Activated CD4-positive, CD25-positive, alpha-beta regulatory T cell (primary cell): ENCODE measurements at regions not wholly inside any gene's neighbourhood (a gene's known extent, or its start where the extent isn't known, plus 50 kb on each side); places are given as distances from the start of the nearest gene placed in this dataset.

Experiments used
- DNase-seq, 4 experiments: peaks; one replicate each; lab custom pipeline; 2025; lab: John Stamatoyannopoulos, UW

DNA sequence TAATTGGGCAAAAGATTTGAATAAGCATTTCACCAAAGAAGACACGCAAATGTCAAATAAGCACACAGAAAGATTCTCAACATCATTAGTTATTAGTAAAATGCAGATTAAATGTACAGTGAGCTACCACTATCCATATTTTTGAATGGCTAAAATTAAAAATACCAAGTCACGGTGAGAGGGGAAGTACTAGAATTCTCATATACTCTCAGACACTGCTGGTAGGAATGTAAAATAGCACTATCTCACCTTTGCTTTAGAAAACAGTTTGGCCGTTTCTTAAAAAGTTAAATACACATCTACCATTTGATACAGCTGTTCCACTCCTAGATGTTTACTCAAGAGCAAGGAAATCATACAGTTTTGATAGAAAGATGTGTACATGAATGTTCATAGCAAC, 115.8 kb upstream of the CELF2 start:
- DNase-seq: no peak

DNA sequence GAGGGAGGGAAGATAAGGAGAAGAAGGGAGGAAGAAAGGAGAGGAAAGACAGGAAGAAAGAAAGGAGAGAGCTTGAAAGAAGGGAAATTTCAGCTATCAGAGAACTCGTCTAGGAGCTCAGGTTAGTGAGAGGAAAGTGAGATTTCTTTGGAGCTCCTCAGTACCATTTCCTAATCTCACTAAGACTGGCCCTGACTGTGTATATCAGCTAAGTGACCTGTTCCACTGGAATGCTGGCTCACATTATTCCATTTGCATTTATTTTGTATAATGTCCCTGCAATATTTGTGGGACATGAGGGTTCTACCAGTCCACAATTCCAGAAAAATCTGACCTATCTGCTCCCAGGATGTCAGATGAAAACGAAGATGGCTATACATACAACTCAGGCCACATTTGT, 114.7 kb upstream of the CELF2 start:
- DNase-seq: no peak

DNA sequence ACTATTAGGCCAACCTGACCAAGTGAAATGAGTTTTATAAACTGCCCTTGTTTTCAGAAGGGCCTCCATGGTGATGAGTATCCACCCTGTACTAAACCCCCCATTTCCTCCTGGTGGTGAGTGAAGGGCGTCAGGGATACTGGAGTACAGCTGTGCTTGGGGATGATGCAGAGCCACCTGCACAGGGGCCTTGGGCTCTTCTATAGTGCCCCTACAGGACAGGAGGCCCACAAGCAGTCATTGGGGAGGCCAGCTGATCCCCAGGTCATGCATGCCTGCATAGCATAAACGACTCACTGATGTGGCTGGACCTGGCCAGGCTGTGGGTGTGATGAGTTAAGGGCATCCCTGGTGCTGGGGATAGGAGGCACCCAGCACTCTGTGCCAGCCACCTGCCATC, 114.1 kb upstream of the CELF2 start:
- DNase-seq: no peak

GRCh38 chr10:10910634-10911033, 107.0 kb upstream of the CELF2 start:
- no peak for DNase-seq

- DNase-seq: no peak
Measured at GRCh38 chr10:10911035-10911434, 106.6 kb upstream of the CELF2 start.

- no peak for DNase-seq
Measured at GRCh38 chr10:10911471-10911921, 106.2 kb upstream of the CELF2 start.

- DNase-seq: no peak
Measured at GRCh38 chr10:10914144-10914543, 103.5 kb upstream of the CELF2 start.

DNA sequence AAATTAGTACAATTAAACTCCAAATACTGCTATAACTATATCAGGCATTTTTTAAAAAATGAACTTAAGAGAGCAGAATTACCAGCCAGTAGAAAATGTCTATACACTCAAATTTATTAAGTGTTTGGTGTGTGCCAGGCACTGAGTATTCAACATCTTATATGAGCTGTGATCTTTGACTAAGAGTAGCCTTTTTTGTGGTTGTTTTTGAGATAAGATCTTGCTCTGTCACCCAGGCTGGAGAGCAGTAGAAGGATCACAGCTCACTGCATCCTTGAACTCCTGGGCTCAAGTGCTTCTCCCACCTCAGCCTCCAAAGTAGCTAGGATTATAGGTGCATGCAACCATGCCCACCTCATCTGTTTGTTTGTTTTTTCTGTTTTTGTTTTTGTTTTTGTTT, 102.5 kb upstream of the CELF2 start:
- no peak for DNase-seq

DNA sequence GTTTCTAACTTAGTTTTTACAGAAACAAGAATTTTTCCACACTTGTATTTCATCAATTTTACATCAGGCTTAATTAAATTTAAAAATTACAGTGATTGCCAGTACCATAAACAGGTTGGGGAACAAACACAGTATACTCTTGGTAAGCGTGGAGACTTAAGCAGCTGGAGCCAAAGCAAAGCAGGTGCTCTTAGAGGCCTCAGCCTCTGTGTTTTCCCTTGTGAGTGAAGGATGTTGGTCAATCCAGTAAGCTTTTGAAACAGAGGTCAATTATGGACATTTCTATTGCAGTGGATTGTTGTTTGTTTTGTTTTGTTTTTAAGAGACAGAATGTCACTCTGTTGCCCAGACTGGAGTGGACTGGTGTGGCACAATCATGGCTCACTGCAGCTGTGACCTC, 100.6 kb upstream of the CELF2 start:
- no peak for DNase-seq

- DNase-seq: no peak
Measured at GRCh38 chr10:10919976-10920375, 97.7 kb upstream of the CELF2 start.

DNA sequence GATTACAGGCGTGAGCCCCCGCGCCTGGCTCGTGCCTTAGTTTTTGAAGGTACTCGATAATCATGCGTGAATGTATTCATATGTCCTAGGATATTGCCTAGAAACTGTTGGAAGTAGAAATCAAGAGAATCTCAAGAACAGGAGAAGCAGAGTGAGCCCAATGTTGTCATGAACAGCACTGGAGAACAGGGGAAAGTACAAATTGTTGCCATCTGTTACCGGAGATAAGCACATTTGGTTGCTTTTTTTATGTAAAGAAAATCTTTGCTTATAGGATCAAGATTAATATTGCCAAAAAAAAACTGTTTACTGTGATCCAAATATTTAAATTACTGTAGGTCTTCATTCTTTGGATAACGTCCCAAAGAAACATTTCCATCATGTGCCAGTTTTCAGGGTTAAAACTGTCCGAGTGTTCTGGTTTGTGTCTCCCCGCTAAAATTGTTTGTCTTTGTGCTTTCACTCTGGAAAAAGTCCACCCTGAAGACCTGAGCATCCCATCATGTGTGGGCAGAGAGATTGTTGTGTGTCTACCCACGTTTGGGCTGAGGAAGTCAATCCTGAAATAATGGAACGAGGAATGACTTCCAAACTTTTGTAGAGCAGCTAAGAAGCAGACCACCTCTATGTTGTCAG, 95.7 kb upstream of the CELF2 start:
- DNase-seq: no peak

DNA sequence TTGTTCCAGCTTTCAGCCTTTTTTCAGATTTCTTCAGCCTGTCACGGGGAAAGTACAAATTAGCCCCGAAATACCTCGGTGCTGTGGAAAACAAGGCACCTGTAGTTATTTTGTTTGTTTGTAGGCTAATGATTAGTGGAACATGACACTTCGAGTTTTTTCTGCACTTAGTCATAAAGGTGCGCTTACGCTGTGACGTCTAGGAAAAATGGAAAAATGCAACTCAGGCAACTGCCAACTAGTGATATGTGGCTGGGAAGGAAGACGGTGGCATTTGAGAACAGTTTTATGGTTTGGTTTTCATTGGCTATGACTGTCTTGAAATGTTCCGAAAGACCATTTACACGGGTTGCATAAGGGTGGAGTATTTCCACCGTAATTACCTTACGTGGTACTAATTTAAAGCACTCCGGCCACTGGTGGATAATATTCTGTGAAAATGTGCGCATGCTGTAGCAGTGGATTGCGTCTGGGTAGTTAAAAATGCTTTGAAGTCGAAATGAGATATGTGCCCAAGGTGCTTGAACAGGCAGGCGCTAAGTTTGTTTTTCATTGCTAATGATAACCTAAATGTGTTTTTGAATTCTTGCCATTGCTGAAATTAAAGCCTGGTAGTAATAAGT, 94.5 kb upstream of the CELF2 start:
- DNase-seq: no peak

DNA sequence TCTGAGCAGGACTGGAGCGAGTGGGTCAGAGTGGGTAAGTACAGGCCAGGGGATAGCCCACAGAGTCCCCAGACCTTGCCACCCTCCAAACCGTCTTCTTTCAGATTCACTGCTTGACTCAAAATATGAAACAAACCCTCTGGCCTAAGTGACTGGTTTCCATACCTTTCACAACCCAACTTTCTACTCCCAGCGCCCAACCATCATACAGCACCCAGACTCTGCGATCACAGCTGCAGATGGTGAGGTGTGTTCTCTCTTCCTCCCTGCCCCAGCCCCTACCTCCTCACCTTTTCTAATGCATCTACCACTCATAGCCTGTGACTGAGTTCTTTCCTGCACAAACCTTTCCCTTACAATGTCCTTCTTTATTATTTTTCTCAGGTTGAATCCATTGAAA, 92.0 kb upstream of the CELF2 start:
- no peak for DNase-seq

DNA sequence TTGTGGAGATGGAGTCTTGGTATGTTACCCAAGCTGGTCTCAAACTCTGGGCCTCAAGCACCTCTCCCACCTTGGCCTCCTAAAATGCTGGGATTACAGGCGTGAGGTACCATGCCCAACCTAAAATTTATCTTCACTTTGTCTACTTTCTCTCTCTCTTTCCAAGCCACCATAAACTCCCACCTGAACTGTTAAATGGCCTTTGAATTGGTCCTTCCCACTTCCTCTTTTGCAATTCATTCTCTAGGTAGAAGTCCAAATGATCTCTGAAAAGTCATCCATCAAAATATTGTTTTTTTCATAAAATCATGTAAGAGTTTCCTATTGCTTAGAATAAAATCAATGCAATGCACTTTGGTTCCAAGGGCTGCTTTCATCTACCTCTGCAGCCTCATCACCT, 90.1 kb upstream of the CELF2 start:
- DNase-seq: no peak

DNA sequence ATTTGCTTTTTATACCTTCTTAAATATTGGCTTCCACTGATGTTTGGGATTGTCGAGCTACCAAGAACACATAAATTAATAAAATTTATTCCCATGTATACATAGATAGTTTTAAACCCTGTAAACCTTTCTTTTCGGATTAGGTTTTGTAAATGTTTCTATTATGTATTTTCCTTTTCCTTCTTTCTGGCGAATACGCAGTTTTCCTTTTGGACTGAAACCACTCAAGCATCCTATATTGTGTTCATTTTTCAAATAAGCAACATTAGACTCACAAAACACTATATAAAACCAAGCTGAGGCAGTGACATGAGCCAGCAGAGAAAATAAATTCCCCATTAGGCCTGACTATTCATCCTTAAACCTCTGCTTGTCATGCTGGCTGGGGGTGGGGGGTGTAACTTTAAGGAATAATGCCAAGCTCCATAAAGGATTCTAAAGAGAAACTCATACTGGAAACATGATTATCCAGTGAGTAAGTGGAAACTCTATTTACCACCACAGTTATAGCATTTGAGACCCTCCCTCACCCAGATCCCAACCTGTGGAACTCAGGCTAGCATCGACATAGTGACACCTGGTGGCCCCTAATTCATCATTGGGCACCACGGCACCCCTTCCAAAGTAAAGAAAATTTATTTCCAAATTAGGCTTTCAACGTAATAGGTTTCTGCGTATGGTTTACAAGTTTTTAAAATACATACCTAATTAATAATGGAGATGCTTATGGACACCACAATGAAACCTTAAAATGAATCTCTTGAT, 86.5 kb upstream of the CELF2 start:
- no peak for DNase-seq

- no peak for DNase-seq
Measured at GRCh38 chr10:10935032-10935431, 82.6 kb upstream of the CELF2 start.

- no peak for DNase-seq
Measured at GRCh38 chr10:10938676-10939075, 79.0 kb upstream of the CELF2 start.

- DNase-seq: no peak
Measured at GRCh38 chr10:10941127-10941730, 76.4 kb upstream of the CELF2 start.

DNA sequence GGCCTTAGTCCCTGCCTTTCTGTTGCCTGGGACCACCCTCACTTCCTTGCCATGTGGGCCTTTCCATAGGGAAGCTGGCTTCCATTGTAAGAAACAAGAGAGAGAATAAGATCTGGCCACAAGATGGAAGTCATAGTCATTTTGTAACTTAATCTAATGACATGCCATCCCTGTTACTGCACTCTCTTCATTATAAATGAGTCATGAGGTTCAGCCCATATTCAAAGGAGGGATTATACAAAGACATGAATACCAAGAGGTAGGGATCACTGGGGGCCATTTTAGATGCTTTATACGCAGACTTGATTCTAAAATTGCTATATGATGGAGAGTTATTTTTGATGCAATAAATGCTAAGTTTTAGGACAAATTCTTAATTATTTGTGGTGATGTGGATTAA, 75.2 kb upstream of the CELF2 start:
- DNase-seq: no peak

DNA sequence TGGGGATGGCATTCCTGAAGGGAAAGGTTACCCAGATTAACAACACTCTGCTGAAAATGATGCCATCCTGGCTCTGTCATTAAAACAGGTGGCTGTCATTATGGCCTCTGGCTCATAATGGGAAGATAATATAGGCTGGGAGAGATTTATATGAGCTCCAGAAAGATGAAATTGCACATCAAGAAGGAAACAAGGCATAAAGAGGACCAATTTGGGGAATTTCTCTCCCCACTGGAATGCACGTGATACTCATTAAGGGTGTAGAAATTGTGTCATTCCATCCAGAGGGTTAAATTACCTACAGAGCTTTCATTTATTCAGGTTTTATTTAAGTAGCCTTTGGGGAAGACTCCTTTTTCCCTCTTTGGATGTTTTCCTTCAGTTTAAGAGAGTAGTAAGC, 71.6 kb upstream of the CELF2 start:
- DNase-seq: no peak

DNA sequence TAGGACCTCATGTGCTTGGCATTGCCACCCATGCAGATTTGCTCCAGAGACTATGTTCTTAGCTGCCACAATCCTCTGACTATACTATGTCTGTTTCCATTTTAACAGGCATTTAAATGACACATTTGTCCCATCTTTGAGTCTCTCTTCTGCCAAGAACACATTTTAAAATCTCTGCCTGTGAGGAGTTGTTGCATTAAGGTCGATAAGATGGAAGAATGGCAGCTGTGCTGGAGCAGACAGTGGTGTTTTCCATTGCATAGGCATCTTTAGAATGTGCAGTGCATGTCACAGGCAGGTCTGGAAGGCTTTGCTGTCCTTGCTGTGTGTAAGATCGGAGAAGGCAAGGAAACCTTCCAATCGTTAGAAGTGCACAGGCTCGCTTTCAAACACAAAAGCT, 70.9 kb upstream of the CELF2 start:
- DNase-seq: no peak

DNA sequence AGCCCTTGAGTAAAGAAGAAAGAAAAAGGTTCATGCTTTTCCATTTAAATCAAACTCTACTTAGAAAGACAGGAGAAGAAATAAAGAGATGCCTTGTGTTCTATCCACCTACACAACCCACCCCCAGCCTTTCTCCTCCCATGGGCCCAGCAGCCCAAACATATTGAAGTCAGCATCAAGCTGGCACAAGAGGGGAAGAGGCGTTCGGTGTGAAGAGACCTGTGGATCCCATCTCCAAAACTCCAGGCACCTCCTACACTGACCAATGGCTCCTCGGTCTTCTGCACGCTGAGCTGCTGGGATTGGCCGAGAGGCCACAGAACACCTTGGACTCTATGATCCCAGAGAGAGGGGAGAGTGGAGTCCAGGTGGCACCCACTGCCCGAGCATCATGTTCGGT, 66.0 kb upstream of the CELF2 start:
- DNase-seq: no peak

DNA sequence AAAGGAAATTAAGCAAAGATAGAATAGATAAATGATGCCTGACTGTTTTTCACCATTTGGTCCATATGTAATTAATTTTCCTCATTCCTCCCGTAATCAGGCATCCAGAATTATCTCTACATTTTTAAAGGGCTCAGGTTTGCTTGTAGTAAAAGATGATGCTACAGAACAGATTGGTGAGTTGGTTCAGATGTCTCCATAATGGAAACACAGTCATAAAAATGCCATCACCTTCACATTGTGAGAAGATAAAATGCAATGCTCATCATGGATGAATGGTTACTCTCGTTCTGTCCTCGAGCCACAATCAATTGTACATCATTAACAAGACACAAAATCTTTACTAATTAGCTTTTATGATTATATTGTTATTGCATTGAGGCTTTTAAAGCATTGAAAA, 64.9 kb upstream of the CELF2 start:
- DNase-seq: no peak
